Thyroid gland (tissue), 4 donors: ENCODE measurements at regions not wholly inside any gene's neighbourhood (a gene's known extent, or its start where the extent isn't known, plus 50 kb on each side); places are given as distances from the start of the nearest gene placed in this dataset.

Experiments used
- DNase-seq, 2 donors: peaks; one replicate each; pipeline ENCODE4 v3.0.0-alpha.2; 2019
- H3K27ac ChIP-seq, 3 donors: fragments of 200-600 bp; sonication (generic); 1 replicate in 2 of 3; 2 replicates in 1 of 3; pipeline ENCODE4 v1.5.1; 2016 to 2019; ENCODE audit warnings: mild to moderate bottlenecking in 1 of 3, moderate library complexity in 1 of 3
- H3K27me3 ChIP-seq: fragments of 200-600 bp; sonication (generic); one replicate; pipeline ENCODE4 v1.5.1; 2019
- H3K36me3 ChIP-seq, 2 donors: fragments of 200-600 bp; sonication (generic); one replicate each; pipeline ENCODE4 v1.5.1; 2016 to 2019
- H3K4me1 ChIP-seq, 2 donors: fragments of 200-600 bp; sonication (generic); one replicate each; pipeline ENCODE4 v1.5.1; 2017 to 2019
- H3K4me3 ChIP-seq, 3 donors: fragments of 200-600 bp; sonication (generic); replicated peaks in 1 of 3; 1 replicate in 2 of 3; 2 replicates in 1 of 3; pipeline ENCODE4 v1.5.1; 2016; ENCODE audit warnings: mild to moderate bottlenecking in 1 of 3
- H3K9me3 ChIP-seq: fragments of 200-600 bp; sonication (generic); one replicate; pipeline ENCODE4 v1.5.1; 2017
- POLR2A ChIP-seq, 2 donors: fragments of 450-650 bp; IDR thresholded peaks; one replicate each; pipeline ENCODE4 v1.6.1; 2017; ENCODE audit warnings: antibody characterized with exemption in 2 of 2, mild to moderate bottlenecking in 2 of 2, moderate library complexity in 1 of 2
- WGBS, 2 donors: methylation state at CpG; one replicate each; pipeline ENCODE4 v1.1.5; 2017; 5-methylcytosine and 5-hydroxymethylcytosine counted together
- intact Hi-C: fragments of 100-400 bp; cut with DNase I; formaldehyde crosslinking; loops from one replicate; pipeline ENCODE4 v1.15.1; 2023
- TF ChIP-seq, protein P1 (sequence below), 6 experiments: fragments of 200-600 bp in 3 of 6; fragments of 450-650 bp in 3 of 6; sonication (generic) in 3 of 6; IDR thresholded peaks; one replicate each; pipeline ENCODE4 v1.5.1; 2016 to 2019; ENCODE audit warnings: antibody characterized with exemption in 6 of 6, mild to moderate bottlenecking in 2 of 6, inconsistent platforms in 1 of 6, moderate library complexity in 1 of 6

DNA sequence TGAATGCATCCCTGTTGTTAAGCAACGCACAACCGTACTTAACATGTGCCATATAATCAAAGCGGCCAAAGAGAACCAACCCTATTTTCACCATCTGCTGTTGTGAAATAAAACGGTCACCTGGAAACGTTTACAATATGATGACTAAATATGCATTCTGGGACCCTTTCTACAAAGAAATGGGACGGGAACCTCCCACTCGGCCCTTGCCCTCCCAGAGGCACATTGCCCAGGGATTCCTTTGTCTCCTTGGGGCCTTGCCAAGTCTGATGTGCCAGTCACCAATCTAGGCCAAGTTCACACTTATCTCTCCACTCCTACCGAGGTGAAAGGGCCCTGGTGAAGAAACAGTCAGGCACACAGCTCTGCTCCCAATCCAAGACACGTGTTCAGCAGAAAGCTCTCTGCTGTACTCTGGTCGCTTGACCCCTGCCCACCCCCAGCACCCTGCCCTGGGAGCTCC, 427.4 kb upstream of the JARID2 start:
- H3K27ac ChIP-seq, result no peak overlapping the region
- no peaks in the 10 kb centered on the region for H3K36me3 ChIP-seq
- H3K9me3 ChIP-seq, result no peaks in the 10 kb centered on the region
- no peaks in the 10 kb centered on the region for H3K4me1 ChIP-seq
- H3K4me3 ChIP-seq, result no peak overlapping the region
- H3K27me3 ChIP-seq, result no peaks in the 10 kb centered on the region
- 72 to 76% methylated on average over 10 of the region's 10 CpGs for WGBS, 2 donors
- DNase-seq, result peak in 1 of 2 donors; percentile 9
- TF ChIP-seq POLR2A (IDR thresholded peaks at IDR 0.05), result no peak
- TF ChIP-seq, protein P1, sequence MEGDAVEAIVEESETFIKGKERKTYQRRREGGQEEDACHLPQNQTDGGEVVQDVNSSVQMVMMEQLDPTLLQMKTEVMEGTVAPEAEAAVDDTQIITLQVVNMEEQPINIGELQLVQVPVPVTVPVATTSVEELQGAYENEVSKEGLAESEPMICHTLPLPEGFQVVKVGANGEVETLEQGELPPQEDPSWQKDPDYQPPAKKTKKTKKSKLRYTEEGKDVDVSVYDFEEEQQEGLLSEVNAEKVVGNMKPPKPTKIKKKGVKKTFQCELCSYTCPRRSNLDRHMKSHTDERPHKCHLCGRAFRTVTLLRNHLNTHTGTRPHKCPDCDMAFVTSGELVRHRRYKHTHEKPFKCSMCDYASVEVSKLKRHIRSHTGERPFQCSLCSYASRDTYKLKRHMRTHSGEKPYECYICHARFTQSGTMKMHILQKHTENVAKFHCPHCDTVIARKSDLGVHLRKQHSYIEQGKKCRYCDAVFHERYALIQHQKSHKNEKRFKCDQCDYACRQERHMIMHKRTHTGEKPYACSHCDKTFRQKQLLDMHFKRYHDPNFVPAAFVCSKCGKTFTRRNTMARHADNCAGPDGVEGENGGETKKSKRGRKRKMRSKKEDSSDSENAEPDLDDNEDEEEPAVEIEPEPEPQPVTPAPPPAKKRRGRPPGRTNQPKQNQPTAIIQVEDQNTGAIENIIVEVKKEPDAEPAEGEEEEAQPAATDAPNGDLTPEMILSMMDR (IDR thresholded peaks at IDR 0.05), result no peak
- intact Hi-C loops, result no loop called here

GRCh38 chr6:14819001-14819400, 426.9 kb upstream of the JARID2 start:
- 94 to 96% methylated on average over 4 of the region's 4 CpGs for WGBS, 2 donors
- Histone ChIP-seq H3K9me3 (no peaks in the 10 kb centered on the region), H3K4me1 (no peaks in the 10 kb centered on the region), H3K36me3 (no peaks in the 10 kb centered on the region), H3K27me3 (no peaks in the 10 kb centered on the region), H3K4me3 (no peak overlapping the region), H3K27ac (no peak overlapping the region)
- intact Hi-C loops, result no loop called here
- no peak for TF ChIP-seq POLR2A (IDR thresholded peaks at IDR 0.05)
- TF ChIP-seq, protein P1 (IDR thresholded peaks at IDR 0.05), result no peak
- DNase-seq, result no peak

GRCh38 chr6:14819840-14820420, 425.9 kb upstream of the JARID2 start:
- Histone ChIP-seq H3K9me3 (no peaks in the 10 kb centered on the region), H3K4me3 (no peak overlapping the region), H3K36me3 (no peaks in the 10 kb centered on the region), H3K27me3 (no peaks in the 10 kb centered on the region), H3K27ac (no peak overlapping the region), H3K4me1 (no peaks in the 10 kb centered on the region)
- no peak for DNase-seq
- intact Hi-C loops, result no loop called here
- TF ChIP-seq, protein P1 (IDR thresholded peaks at IDR 0.05), result no peak
- TF ChIP-seq POLR2A (IDR thresholded peaks at IDR 0.05), result no peak
- WGBS, 2 donors, result 96 to 97% methylated on average over 11 to 12 of the region's 12 CpGs

DNA sequence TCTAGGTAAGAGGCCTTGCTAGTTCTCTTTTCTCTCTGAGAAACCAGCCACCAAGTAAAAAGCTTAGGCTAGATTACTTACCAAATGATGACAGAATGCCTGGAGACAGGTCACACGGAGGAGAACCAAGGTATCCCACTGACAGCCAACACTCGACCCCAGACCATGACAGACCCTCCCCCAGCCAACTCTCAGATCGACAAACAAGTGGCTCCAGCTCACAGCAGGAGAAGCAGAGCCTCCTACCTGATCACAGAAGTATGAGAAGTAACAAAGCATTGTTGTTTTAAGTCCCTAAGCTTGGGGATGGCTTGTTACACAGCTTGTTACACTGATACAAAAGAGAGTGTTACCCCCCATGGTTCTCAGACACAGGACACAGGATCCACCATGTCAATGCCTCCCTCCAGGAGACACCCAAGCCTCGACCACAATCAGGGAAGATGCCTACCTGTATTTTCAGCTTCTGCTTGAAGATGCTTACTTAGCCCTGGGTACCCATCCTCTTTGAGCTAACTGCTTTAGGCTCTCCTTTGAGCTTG, 423.8 kb upstream of the JARID2 start:
- no peak for DNase-seq
- intact Hi-C loops, result no loop called here
- WGBS, 2 donors, result 42 to 55% methylated on average over 4 of the region's 4 CpGs

DNA sequence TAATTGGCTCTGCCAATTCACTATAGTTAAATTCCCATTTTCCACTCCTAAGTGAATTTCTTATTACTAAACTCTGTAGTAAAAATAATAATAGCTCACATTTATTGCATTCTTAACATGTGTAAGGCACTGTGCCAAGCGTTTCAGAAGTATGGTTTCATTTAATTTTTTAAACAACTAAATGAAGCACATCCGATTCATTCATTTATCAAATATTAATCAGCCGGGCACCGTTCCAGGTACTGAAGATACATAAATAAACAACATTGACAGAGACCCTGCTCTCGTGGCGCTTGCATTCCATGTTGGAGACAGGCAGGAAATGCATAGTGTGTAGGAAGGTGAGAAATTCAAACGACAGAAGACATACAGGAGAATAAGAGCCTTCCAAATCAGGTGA, 423.2 kb upstream of the JARID2 start:
- 73 to 77% methylated on average over 7 of the region's 7 CpGs for WGBS, 2 donors
- Histone ChIP-seq H3K4me1 (no peaks in the 10 kb centered on the region), H3K4me3 (no peak overlapping the region), H3K27me3 (no peaks in the 10 kb centered on the region), H3K9me3 (no peaks in the 10 kb centered on the region), H3K27ac (no peak overlapping the region), H3K36me3 (no peaks in the 10 kb centered on the region)
- intact Hi-C loops, result no loop called here
- TF ChIP-seq, protein P1 (IDR thresholded peaks at IDR 0.05), result no peak
- no peak for TF ChIP-seq POLR2A (IDR thresholded peaks at IDR 0.05)
- no peak for DNase-seq

More for the DNA sequence above, 423.8 kb upstream of the JARID2 start:
- no peaks in the 10 kb centered on the region for H3K36me3 ChIP-seq
- H3K4me3 ChIP-seq, result no peak overlapping the region
- H3K27ac ChIP-seq, result no peak overlapping the region
- no peak for TF ChIP-seq POLR2A (IDR thresholded peaks at IDR 0.05)
- TF ChIP-seq, protein P1 (IDR thresholded peaks at IDR 0.05), result no peak
- H3K4me1 ChIP-seq, result no peaks in the 10 kb centered on the region
- H3K9me3 ChIP-seq, result no peaks in the 10 kb centered on the region
- no peaks in the 10 kb centered on the region for H3K27me3 ChIP-seq
